ENCODE measurements at regions not wholly inside any gene's neighbourhood (a gene's known extent, or its start where the extent isn't known, plus 50 kb on each side); places are given as distances from the start of the nearest gene placed in this dataset.
"Not testable (repeated sequence)": the region's sequence is repeated elsewhere in the genome, so short reads cannot be mapped to it uniquely, and the experiment has no call there.

DNA sequence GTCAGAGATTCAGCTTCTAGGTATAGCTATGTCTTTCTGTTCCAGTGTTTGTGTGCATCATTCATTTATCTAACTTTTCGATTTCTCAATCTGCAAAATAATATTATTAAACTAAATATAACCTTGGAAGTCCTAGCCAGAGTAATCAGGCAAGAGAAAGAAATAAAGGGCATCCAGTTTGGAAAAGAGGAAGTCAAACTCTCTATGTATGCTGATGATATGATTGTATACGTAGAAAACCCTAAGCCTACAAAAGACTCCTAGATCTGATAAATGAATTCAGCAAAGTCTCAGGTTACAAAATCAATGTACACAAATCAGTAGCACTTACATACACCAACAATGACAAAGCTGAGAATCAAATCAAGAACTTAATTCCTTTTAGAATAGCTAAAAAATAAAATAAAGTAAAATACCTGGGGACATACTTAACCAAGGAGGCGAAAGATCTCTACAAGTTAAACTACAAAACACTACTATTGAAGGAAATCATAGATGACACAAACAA lies 718.2 kb downstream of the NTRK3 start:
- DNase-seq (ENCODE audit: low read depth): no peak

DNA sequence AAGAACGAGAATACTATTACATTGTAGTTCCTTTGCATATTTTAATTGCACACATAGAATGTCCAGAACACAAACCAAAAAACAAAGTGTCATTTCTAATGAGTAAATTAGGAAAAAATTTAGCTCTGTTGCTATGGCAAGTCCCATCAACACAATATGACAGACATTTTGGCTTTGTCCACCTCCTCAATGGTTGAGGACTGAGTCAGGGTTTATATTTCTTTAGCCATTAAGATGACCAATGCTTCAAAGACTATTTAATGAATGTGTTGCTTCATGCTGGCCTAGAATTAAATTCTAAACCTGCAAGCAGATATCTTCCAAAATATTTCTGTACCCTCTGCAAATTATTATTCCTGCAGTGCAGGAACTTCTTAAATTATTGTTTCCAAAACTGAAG lies 719.2 kb downstream of the NTRK3 start:
- DNase-seq (ENCODE audit: low read depth): peak; percentile 46

DNA sequence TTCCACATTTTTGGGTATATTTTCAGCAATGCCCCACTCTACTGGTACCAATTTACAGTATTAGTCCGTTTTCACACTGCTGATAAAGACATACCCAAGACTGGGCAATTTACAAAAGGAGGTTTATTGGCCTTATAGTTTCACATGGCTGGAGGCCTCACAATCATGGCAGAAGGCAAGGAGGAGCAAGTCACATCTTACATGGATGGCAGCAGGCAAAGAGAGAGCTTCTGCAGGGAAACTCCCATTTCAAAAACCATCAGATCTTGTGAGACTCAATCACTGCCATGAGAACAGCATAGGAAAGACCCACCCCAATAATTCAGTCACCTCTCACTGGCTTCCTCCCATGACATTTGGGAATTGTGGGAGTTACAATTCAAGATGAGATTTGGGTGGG lies 722.9 kb downstream of the NTRK3 start:
- not testable (repeated sequence) for DNase-seq (ENCODE audit: low read depth)

DNA sequence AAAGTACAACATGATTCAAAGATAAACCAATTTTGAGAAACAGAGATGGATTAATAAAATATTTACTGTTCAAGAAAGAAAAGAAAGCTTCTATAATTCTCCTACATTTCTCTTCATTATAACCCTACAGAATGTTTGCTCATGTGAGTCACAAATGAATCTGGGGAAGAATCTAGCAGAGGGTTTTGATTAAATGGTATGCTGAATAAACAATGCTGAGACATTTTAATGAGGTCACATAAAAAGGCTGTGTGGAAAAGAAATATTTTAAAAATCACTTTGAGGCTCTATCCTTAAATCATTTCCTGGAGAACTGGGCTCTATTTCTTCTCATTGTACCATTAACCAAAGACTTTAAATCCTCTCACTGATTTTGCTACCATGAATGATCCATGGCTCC lies 727.7 kb downstream of the NTRK3 start:
- peak; percentile 58 for DNase-seq (ENCODE audit: low read depth)

DNA sequence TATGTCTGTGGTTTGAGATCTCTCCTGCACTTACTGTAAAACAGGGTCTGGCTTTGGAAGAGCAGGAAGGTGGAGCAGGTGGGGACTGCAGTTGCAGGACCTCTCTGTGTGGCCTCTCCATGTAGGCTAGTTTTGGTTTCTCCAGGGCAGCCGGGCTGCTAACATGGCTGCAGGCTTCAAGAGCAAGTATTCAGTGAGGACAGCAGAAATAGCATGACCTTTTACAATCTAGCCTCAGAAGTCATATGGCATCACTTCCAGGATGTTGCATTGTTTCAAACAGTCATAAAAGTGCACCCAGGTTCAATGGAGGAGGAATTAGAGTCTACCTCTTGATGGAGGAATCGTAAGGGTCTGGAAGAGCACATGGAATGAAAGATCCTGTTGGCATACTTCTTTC lies 728.7 kb downstream of the NTRK3 start:
- DNase-seq (ENCODE audit: low read depth): peak; percentile 38

DNA sequence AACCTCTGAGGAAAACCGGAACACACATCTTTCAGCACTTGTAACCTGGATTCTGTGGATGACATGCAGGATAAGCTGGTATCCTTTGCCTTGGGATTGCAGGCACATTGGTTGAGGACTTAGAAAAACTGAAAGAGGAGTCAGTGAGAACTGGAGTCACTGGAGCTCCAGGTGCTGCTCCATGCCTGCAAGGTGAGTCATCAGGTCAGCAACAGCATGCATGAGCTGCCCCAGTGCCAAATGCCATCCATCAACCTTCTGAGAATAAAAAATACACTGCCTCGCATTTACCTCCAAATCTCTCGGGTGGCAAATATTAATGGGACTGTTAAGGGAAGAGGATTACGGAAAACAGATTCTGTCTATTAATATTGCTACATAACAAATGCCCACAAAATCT lies 729.1 kb downstream of the NTRK3 start:
- DNase-seq (ENCODE audit: low read depth): peak; percentile 87

DNA sequence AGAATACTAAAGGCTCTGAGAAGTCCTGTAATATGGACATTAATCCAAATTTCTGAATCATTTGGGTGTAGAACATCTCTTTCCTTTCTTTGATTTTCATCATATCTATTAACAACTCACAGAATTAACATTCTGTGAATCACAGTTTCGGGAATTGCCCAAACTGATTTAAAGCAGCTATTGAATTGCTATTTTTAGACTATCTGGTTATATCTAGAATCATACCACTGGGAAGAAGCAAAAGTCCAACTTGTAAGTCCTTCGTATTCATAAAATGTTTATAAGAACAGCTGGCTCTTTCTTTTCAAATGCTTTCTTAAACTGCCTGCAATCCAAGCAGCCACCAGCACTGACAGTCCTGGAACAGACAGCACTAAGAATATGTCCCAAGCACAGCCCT lies 733.0 kb downstream of the NTRK3 start:
- no peak for DNase-seq (ENCODE audit: low read depth)

DNA sequence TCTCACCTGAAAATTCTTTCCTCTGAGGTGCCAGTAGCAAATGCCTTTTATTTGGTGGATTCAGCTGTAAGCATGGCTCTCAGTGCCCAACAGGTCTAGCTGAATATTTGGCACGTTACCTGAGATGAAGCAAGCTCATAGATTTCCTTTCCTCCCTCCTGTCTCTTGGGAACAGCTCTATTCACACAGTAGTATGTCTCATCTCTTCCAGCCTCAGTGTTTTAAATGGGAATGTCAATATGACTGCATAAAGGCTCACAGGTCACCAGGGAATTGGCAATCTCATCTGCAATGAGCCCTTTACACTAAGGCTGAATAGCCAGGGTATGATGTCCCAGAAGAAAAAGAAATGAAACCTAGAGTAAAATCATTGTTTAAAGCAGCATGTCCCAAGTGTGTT lies 733.5 kb downstream of the NTRK3 start:
- no peak for DNase-seq (ENCODE audit: low read depth)

DNA sequence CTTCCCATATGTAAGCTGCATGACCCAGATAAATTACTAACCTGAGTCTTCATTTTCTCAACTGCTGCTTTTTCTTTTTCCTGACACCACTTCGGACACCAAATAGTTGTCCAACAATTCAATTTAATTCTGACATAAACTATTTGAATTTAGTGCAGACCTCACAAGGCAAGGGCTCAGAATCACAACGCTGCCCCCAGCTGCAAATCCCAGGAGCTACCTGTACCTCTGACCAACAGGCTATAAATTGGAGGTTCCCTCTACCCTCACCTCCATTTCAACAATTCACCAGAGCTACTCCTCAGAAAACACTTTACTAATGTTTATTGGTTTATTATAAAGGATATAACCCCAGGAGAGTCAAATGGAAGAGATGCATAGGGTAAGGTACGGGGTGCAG lies 737.6 kb downstream of the NTRK3 start:
- no peak for DNase-seq (ENCODE audit: low read depth)

DNA sequence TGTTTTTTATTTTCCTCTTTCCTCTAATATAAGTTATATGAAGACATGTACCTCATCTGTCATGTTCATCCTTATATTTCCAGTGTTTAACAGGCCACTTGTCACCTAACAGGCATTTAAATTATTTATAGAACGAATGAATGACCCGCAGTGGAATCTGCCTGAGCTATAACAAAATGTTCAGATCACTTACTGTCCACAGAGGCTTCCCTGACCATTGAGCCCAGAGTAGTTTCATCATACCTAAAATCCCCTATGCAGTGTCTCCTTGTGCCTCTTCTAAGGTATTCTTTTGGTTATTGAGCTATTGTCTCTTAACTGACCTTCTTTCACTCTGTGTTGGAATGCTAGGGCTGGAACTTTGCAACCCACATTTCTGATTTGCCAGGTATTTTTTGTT lies 748.5 kb downstream of the NTRK3 start:
- no peak for DNase-seq (ENCODE audit: low read depth)

DNA sequence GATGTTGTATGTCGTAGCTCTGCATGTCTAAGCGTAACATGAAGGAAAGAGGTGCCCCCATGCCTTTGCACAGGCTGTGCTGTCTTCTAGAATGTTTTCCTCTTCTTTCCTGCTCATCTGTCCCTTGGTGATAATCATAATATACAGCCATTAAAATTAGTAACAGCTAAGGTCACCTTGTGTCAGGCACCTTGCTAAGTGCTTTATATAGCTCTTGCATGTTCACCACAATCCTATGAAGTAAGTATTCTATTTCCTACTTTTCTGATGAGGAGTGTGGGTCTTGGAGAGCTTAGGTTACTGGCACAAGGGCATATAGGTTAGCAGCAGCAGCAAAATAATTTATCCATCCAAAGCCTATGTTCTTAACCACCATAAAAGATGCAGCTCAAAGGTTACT lies 754.4 kb downstream of the NTRK3 start:
- no peak for DNase-seq (ENCODE audit: low read depth)

DNA sequence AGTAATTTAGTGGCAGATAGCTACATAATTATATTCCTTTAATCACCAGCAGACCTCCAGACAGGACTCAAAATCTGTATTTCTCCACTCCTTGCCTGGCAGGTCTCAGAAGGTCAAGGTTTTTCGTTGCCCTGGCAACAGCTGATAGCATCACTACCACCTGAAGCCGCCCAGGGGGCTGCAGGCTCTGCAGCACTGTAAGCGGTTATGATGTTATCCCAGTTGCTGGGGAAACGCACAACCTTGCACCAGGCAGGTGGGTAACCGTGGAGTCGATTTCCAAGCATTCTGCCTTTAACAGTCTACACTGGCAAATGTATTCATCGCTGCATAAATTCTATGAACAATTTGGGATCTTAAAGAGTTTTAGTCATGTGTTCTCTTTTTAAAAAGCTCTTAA lies 756.3 kb downstream of the NTRK3 start:
- DNase-seq (ENCODE audit: low read depth): peak; percentile 12

DNA sequence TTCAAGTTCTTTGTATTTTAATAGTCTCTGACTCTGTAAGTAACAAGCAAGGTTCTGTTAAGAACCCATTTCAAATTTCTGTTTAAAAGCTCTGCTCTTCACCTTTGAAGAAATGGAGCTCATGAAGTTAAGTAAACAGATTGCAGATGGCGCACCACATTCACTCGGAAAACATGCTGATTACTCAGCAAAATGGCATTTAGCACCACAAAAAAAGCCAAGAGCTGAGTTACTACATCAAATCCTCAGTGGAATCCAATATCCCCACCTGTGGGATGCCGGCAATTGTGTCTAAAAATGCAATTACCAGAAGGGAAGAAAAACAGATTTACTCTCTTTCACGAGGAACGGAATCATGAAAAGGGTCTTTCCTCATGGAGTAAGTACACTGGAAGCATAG lies 758.0 kb downstream of the NTRK3 start:
- DNase-seq (ENCODE audit: low read depth): peak; percentile 87

DNA sequence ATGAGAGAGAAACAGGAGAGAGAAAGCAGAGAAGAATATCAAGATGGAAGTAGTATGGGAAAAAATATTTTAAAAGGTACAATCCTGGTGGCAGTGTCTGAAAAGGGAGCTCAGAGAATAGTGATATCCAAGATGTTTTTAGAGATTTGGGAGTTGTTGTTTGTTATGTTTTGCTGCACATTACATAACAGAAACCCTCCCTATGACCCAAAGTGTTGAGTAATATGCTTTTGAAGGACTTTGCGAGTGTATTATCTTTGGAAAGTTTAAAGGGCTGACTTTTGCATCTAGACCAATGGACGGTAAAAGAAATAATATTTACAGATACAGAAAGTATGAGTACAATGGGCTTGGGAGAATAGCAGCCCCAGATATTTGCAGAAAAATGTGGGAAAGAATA lies 759.7 kb downstream of the NTRK3 start:
- DNase-seq (ENCODE audit: low read depth): no peak

DNA sequence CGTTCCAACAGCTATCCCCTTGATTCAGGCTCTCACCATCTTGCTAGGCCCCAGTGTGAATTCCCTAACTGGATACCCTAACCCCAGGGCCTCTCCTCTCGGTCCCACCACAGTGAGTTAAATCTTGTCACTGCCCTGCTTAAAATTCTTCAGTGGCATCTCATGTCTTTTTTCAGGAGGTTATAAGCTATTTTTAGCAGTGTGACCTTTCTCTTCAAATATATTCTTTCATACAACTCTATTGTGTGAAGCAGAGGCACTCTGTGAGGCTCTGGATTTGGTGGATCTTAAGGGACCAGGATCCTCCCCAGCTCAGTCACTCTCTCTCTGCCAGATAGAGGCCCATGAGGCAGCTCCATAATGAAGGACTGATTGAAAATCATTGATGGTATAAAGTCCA lies 760.4 kb downstream of the NTRK3 start:
- DNase-seq (ENCODE audit: low read depth): no peak

DNA sequence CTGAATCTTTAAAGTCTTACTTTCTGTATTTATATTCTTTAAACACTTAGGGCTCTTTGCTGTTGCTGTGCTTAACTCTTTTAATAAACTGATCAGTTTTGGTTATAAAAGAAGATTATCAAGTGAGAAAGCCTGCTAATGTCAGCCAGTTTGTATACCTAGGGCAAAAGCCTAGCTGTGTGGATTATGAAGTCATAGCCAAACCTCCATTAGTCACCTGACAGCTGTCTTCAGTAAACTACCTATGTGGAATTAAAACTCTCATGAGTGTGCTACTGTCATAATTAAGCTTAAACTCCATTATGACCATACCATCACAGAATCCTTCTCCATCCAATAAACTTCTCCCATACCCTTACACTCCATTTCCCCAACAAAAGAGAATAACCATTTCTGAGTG lies 762.7 kb downstream of the NTRK3 start:
- peak; percentile 13 for DNase-seq (ENCODE audit: low read depth)

DNA sequence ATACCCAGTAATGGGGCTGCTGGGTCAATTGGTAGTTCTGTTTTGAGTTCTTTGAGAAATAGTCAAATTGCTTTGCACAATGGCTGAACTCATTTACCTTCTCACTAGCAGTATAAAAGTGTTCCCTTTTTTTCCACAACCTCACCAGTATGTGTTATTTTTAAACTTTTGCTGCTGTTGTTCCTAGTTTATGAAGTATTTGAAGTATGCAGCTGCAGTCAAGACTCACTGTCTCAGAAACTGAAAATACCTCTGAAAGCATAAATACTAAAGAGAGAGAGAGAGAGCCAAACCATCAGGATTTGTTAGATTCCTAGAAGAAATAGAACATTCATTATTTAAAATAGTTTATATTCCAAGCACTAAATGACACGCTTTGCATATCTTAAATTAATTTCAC lies 764.2 kb downstream of the NTRK3 start:
- no peak for DNase-seq (ENCODE audit: low read depth)

DNA sequence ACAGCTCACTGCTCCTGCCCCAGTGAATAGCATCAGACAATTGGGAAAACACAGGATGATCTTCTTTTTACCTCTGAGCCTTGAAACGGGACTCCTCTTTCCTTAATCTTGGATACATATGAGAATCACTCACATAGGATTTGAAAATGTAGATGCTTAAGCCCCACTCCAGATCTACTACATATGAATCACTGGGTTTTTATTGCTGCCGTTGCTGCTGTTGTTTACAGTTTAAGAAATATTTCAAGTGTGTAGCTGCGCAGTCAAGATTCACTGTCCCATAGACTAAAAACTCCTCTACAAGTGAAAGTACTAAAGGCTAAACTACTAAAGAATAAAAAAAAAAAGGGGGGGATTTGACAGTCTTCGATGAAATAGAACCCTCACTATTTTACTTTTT lies 765.9 kb downstream of the NTRK3 start:
- peak; percentile 30 for DNase-seq (ENCODE audit: low read depth)

DNA sequence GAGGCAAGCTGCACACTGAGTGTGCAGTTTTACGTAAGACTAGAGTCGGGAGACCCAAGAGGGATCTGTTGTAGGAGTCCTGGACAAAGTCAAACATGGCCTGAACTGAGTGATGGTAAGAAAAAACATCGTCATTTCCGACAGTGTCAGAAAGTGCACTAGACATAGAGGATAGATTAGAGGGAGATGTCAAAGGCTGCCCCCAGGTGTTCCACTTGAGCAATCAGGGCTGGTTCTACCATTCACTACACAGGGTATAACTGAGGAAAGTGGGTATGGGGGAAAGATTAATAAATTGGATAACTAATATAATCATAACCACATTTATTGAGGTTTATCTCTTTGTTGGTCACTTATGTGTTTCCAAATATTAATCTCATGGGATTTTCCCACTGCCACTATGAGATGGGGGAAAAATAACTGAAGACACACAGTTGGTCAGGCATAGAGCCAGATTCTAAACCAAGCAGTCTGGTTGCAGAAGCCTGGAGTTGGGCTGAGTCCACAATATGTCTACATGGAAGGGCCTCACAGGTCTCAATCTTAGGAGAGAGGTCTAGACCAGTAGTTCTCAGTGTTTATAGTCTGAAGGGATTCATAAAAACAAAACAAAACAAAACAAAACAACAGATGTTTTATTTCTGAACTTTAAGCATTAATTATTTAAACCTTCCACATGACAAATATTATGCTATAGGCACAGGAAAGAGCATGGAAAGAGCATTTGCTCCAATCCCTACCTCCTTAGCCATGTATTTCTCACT lies 766.5 kb downstream of the NTRK3 start:
- no peak for DNase-seq (ENCODE audit: low read depth)

DNA sequence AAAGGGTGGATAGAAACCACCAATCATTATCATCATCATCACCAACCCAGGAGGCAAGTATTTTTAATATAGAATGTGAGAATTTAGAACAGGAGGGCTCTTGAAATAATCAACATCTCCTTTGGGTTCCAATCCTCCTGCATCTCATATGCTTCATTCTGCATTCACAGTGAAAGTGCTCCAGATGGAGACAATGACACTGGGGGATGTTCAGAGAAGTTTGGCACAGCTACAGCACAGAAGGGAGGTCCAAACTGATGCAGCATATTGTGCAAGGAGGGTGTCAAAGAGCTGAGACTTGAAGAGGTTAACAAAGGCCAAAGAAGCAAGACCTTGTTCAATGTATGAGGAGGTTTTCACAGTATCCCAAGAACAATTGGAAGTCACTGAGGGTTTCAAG lies 767.1 kb downstream of the NTRK3 start:
- DNase-seq (ENCODE audit: low read depth): no peak

DNA sequence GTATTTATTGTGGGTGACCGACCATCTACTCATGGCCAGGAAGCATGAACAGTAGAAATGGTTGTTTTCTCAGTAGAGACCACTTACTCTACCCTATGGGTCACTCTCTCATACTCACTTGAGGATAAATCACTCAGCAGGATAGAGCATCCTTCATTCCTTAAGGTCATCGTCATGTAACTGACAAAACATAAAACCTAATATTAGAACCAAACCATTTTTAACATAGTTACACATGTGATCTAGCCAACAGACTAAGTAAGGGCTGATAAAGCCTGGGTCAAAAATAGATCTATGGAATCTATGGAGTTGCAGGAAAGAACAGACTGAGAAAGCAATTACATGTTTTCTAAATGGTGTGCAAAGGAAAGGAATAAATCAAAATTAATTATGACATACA lies 769.1 kb downstream of the NTRK3 start:
- no peak for DNase-seq (ENCODE audit: low read depth)

DNA sequence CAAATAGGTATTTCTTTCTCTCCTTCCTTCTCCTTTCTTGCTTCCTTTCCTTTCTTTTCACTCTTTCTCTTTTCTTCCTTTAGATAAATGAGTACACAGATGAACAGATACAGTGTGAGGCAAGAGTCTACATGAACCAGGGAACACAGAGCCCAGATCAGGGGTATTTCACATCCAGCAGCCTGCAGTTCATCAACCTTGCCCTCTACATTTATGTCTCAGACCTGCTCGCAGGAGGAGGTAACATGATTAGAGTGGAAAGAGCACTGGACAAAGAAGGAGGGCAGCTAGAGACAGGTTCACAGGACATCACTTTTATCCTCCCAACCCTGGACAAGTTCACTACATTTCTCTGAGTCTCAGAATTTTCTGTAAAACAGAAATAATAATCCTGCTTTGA lies 773.1 kb downstream of the NTRK3 start:
- DNase-seq (ENCODE audit: low read depth): no peak

DNA sequence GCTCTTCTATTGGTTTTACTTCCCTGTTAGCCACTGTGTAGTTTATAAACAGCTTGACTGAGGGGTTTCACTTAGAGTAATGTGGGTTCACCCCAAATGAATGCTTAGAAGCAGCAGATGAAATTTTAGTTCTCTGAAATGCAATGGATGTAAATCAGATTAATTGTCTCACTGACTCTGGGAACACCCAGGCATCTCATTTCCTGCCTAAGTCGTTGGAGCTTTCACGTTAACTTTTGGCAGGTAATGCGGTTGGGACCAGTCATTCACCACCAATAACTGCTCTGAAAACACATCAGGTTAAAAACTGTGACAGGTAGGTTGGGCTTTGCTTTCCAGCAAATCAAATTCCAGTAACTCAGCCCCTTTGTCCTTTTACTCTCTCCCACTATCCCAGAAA lies 775.4 kb downstream of the NTRK3 start:
- peak; percentile 11 for DNase-seq (ENCODE audit: low read depth)

DNA sequence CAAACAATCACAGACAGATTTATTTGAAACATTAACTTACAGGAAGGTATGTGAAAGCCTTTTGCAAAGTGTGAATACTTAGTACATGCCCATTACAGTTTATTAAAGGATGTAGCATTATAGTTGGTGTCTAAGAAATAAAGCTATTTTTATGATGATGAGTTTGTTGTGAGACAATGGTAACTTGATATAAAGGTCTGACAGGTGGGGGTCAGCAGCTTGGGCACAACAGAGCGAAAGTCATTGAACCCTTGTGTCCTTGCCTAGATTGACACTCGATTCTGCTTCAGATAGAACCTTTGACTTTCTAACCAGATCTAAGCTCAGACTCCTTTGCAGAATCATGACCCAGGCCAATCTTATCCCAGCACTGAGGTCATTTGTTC lies 777.9 kb downstream of the NTRK3 start:
- DNase-seq (ENCODE audit: low read depth): no peak

Measured in M059J (cell line).